ENCODE measurements at regions not wholly inside any gene's neighbourhood (a gene's known extent, or its start where the extent isn't known, plus 50 kb on each side); places are given as distances from the start of the nearest gene placed in this dataset.

DNA sequence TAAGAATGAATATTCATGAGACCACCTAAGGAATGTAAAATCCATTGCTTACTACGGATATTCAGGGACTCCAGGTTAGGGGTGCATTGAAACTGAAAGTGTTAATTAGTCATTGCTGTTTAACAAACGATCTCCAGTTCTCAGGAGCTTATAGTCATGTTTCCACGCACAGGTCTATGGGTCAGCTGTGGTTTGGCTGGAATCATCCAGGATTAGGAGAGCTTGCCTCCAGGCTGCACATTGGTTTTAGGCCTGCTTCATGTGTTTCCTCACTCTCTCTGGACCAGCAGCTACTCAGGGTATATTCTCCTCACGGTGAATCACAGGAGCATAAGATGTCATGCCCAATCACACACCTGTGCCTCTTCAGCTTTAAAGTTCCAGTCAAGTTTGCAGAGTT is 98.9 kb downstream of the ATXN3L start:
- Histone ChIP-seq H3K27me3 (ENCODE audit: insufficient read depth, low read length, poor library complexity, severe bottlenecking) (no peaks in the 10 kb centered on the region), H3K79me2 (ENCODE audit: insufficient read depth, low read length) (no peaks in the 10 kb centered on the region), H3K9ac (ENCODE audit: low read depth, low read length, poor library complexity, severe bottlenecking) (no peak overlapping the region), H3K4me2 (ENCODE audit: low read depth, low read length, poor library complexity, severe bottlenecking) (no peak overlapping the region), H2AFZ (ENCODE audit: low read length) (no peak overlapping the region), H3K36me3 (ENCODE audit: insufficient read depth, low read length) (no peaks in the 10 kb centered on the region), H3K4me3 (ENCODE audit: low read length, poor library complexity, severe bottlenecking) (no peak overlapping the region), H3K9me2 (replicated peaks; ENCODE audit: low read depth, low read length) (no peaks in the 10 kb centered on the region), H3K9me3 (ENCODE audit: insufficient read depth, low read depth, low read length) (no peaks in the 10 kb centered on the region), H3K4me1 (ENCODE audit: insufficient read depth, low read length, poor library complexity, severe bottlenecking) (no peaks in the 10 kb centered on the region), H4K20me1 (ENCODE audit: insufficient read depth, low read length, poor library complexity, severe bottlenecking) (no peaks in the 10 kb centered on the region), H3F3A (ENCODE audit: low read depth) (no peaks in the 10 kb centered on the region)
- TF ChIP-seq, protein P1, sequence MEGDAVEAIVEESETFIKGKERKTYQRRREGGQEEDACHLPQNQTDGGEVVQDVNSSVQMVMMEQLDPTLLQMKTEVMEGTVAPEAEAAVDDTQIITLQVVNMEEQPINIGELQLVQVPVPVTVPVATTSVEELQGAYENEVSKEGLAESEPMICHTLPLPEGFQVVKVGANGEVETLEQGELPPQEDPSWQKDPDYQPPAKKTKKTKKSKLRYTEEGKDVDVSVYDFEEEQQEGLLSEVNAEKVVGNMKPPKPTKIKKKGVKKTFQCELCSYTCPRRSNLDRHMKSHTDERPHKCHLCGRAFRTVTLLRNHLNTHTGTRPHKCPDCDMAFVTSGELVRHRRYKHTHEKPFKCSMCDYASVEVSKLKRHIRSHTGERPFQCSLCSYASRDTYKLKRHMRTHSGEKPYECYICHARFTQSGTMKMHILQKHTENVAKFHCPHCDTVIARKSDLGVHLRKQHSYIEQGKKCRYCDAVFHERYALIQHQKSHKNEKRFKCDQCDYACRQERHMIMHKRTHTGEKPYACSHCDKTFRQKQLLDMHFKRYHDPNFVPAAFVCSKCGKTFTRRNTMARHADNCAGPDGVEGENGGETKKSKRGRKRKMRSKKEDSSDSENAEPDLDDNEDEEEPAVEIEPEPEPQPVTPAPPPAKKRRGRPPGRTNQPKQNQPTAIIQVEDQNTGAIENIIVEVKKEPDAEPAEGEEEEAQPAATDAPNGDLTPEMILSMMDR (conservative IDR thresholded peaks at IDR 0.05; ENCODE audit: low read length): no peak
- TF ChIP-seq EZH2phosphoT487 (IDR thresholded peaks at IDR 0.05; ENCODE audit: borderline replicate concordance): no peak

DNA sequence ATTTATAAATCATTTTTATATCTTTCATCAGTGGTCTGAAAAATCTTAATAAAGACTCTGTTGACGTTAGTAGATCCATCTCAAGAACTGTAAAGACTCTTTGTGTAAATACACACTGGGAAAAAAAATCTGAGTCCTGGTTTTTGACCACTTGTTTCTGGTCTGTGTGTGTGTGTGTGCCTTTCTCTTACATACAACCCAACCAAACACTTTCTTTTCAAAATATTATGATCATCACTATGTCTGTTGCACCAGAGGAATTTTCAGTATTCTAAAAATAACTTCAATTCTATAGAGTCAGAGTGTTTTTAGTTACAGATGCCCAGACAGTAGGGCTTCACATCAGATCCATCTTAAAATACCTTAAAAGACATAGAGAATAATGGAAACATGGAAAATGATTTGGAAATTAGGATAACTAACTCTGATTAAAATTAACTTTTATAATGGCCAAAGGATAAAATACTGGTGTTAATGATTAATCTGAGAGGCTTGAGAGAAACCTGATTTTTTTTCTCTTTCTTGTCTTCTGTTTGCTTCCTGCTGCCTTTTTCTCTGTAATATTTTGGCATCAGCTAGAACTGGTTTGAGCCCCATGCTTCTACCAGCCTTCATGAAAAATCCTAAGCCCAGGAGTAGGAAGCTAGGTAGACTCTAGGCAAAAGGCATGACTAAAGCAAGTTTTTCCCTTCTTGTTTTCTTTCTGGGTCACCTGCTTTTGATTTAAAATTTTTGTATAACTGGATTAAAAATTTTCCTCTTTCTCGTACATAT is 99.7 kb downstream of the ATXN3L start:
- Histone ChIP-seq H3K4me2 (ENCODE audit: low read depth, low read length, poor library complexity, severe bottlenecking) (no peak overlapping the region), H3K4me1 (ENCODE audit: insufficient read depth, low read length, poor library complexity, severe bottlenecking) (no peaks in the 10 kb centered on the region), H3K9me2 (replicated peaks; ENCODE audit: low read depth, low read length) (no peaks in the 10 kb centered on the region), H3F3A (ENCODE audit: low read depth) (no peaks in the 10 kb centered on the region), H3K27me3 (ENCODE audit: insufficient read depth, low read length, poor library complexity, severe bottlenecking) (no peaks in the 10 kb centered on the region), H3K36me3 (ENCODE audit: insufficient read depth, low read length) (no peaks in the 10 kb centered on the region), H3K79me2 (ENCODE audit: insufficient read depth, low read length) (no peaks in the 10 kb centered on the region), H4K20me1 (ENCODE audit: insufficient read depth, low read length, poor library complexity, severe bottlenecking) (no peaks in the 10 kb centered on the region), H3K9ac (ENCODE audit: low read depth, low read length, poor library complexity, severe bottlenecking) (no peak overlapping the region), H3K4me3 (ENCODE audit: low read length, poor library complexity, severe bottlenecking) (no peak overlapping the region), H3K9me3 (ENCODE audit: insufficient read depth, low read depth, low read length) (no peaks in the 10 kb centered on the region), H2AFZ (ENCODE audit: low read length) (no peak overlapping the region)
- TF ChIP-seq, protein P1 (conservative IDR thresholded peaks at IDR 0.05; ENCODE audit: low read length): no peak
- TF ChIP-seq EZH2phosphoT487 (IDR thresholded peaks at IDR 0.05; ENCODE audit: borderline replicate concordance): no peak

DNA sequence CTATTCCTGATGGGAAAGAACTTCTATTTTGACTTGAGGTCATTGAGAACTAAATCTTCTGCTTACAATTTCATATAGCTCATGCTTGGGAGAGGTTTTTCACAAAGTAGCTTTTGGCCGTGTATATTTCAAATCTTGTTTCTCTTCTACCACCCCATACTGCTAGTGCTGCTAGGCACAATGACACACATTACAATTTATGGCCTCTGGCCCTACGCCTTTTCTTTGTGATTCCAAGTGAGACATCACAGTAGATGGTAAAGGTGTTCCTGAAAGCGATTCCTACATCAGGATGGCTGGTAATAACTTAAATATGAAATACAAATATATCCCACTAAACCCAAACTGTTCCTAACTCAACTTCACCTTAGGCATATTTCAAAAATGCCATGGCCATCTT is 101.1 kb downstream of the ATXN3L start:
- Histone ChIP-seq H4K20me1 (ENCODE audit: insufficient read depth, low read length, poor library complexity, severe bottlenecking) (no peaks in the 10 kb centered on the region), H3K4me3 (ENCODE audit: low read length, poor library complexity, severe bottlenecking) (no peak overlapping the region), H3K4me2 (ENCODE audit: low read depth, low read length, poor library complexity, severe bottlenecking) (no peak overlapping the region), H3K79me2 (ENCODE audit: insufficient read depth, low read length) (no peaks in the 10 kb centered on the region), H3K9ac (ENCODE audit: low read depth, low read length, poor library complexity, severe bottlenecking) (no peak overlapping the region), H2AFZ (ENCODE audit: low read length) (no peak overlapping the region), H3K4me1 (ENCODE audit: insufficient read depth, low read length, poor library complexity, severe bottlenecking) (no peaks in the 10 kb centered on the region), H3K9me3 (ENCODE audit: insufficient read depth, low read depth, low read length) (no peaks in the 10 kb centered on the region), H3K36me3 (ENCODE audit: insufficient read depth, low read length) (no peaks in the 10 kb centered on the region), H3F3A (ENCODE audit: low read depth) (no peaks in the 10 kb centered on the region), H3K27me3 (ENCODE audit: insufficient read depth, low read length, poor library complexity, severe bottlenecking) (no peaks in the 10 kb centered on the region), H3K9me2 (replicated peaks; ENCODE audit: low read depth, low read length) (no peaks in the 10 kb centered on the region)
- TF ChIP-seq EZH2phosphoT487 (IDR thresholded peaks at IDR 0.05; ENCODE audit: borderline replicate concordance): no peak
- TF ChIP-seq, protein P1 (conservative IDR thresholded peaks at IDR 0.05; ENCODE audit: low read length): no peak

All from Loucy (cell line).